ENCODE measurements at regions not wholly inside any gene's neighbourhood (a gene's known extent, or its start where the extent isn't known, plus 50 kb on each side); places are given as distances from the start of the nearest gene placed in this dataset.
"Not testable (repeated sequence)": the region's sequence is repeated elsewhere in the genome, so short reads cannot be mapped to it uniquely, and the experiment has no call there.

- TF ChIP-seq GATA2 (CRISPR knock-in tag; IDR thresholded peaks at IDR 0.05); MAX (IDR thresholded peaks at IDR 0.05; ENCODE audit: low read depth); RCOR1 (IDR thresholded peaks at IDR 0.05; ENCODE audit: low read length); EZH2phosphoT487 (IDR thresholded peaks at IDR 0.05; ENCODE audit: borderline replicate concordance, low read depth); GABPA (IDR thresholded peaks at IDR 0.05; ENCODE audit: low read depth); CTCF (IDR thresholded peaks at IDR 0.05); TAF1 (IDR thresholded peaks at IDR 0.05; ENCODE audit: borderline replicate concordance, low read depth, low read length); MXI1 (IDR thresholded peaks at IDR 0.05; ENCODE audit: low read depth, low read length); REST (IDR thresholded peaks at IDR 0.05; ENCODE audit: low read depth, low read length); POLR2AphosphoS5 (IDR thresholded peaks at IDR 0.05; ENCODE audit: low read depth, low read length); USF2 (IDR thresholded peaks at IDR 0.05; ENCODE audit: borderline replicate concordance, low read depth, low read length); FOSL2 (IDR thresholded peaks at IDR 0.05; ENCODE audit: borderline replicate concordance, low read depth); TCF12 (IDR thresholded peaks at IDR 0.05); ELF1 (IDR thresholded peaks at IDR 0.05): not testable (repeated sequence)
Measured at GRCh38 chr10:46739919-46740318, 161.0 kb downstream of the SYT15 start.
